ENCODE measurements at regions not wholly inside any gene's neighbourhood (a gene's known extent, or its start where the extent isn't known, plus 50 kb on each side); places are given as distances from the start of the nearest gene placed in this dataset.

- H3K4me3 Mint-ChIP-seq: no peak overlapping the region
- H3K56ac ChIP-seq (ENCODE audit: insufficient read length, low read depth, low read length): no peak overlapping the region
Measured at GRCh38 chr11:95680169-95680929, 109.2 kb downstream of the FAM76B start.

More at GRCh38 chr11:95680169-95680929, 109.2 kb downstream of the FAM76B start:
- Mint-ChIP-seq H3K36me3 (ENCODE audit: insufficient read depth in 1 of 3, low read depth in 3 of 3) (no peaks in the 10 kb centered on the region), H3K9me3 (no peaks in the 10 kb centered on the region), H3K27me3 (ENCODE audit: low read depth) (no peaks in the 10 kb centered on the region; the same call in 1 of the 2 replicates), H3K27ac (0 out of 7 replicates have a peak overlapping the region, but pooled peaks of 1 of the 3 experiments have one; percentile 41), H3K4me1 (peaks cover 13 to 16% of the 10 kb centered on the region in 2 experiments)
- H3T11ph ChIP-seq (ENCODE audit: low read length): no peak overlapping the region
- no peak overlapping the region for H2AFZ ChIP-seq (ENCODE audit: low read length)
- H4K20me1 ChIP-seq (ENCODE audit: control insufficient read depth, insufficient read depth, insufficient read length): no peaks in the 10 kb centered on the region
- no peaks in the 10 kb centered on the region for H3K23me2 ChIP-seq (ENCODE audit: insufficient read length, low read depth, low read length, poor library complexity, severe bottlenecking)
- no peak overlapping the region for H4K5ac ChIP-seq (ENCODE audit: insufficient read length, low read depth, low read length)
- H2BK5ac ChIP-seq (ENCODE audit: insufficient read length, low read length): no peak overlapping the region
- H2BK12ac ChIP-seq (ENCODE audit: insufficient read length, low read depth, low read length): no peak overlapping the region
- no peak overlapping the region for H3K4me2 ChIP-seq (ENCODE audit: insufficient read depth, insufficient read length, low read length)
- H2BK20ac ChIP-seq (ENCODE audit: low read depth, low read length, poor library complexity, severe bottlenecking): no peak overlapping the region
- no peak overlapping the region for H3K23ac ChIP-seq (ENCODE audit: insufficient read length, low read depth, low read length)
- DNase-seq: no peak
- TF ChIP-seq CTCF (conservative IDR thresholded peaks at IDR 0.05): no peak
- H4K91ac ChIP-seq (ENCODE audit: insufficient read length, low read depth, low read length): no peak overlapping the region
- H3K4me1 ChIP-seq (ENCODE audit: insufficient read depth, low read length): no peaks in the 10 kb centered on the region
- no peaks in the 10 kb centered on the region for H3K79me1 ChIP-seq (ENCODE audit: insufficient read depth, low read depth, low read length, poor library complexity, severe bottlenecking)
- no peak overlapping the region for H3K14ac ChIP-seq (ENCODE audit: insufficient read depth, low read length)
- WGBS (ENCODE audit: extremely low coverage, insufficient read length, low lambda C conversion rate): no CpG with 5 or more reads among the region's 3 CpGs
- H3K9ac ChIP-seq (ENCODE audit: extremely low read depth, insufficient read length, low read length): no peak overlapping the region
- no peaks in the 10 kb centered on the region for H3K79me2 ChIP-seq (ENCODE audit: insufficient read depth, low read length)
- H3K9me3 ChIP-seq (ENCODE audit: control insufficient read depth, low read depth, low read length): no peaks in the 10 kb centered on the region
- H2BK15ac ChIP-seq (ENCODE audit: low read depth, low read length): no peak overlapping the region
- no peak overlapping the region for H3K27ac ChIP-seq (ENCODE audit: insufficient read length, low read depth, low read length)
- no peak overlapping the region for H3K18ac ChIP-seq (ENCODE audit: insufficient read length, low read depth, low read length)
- no peak overlapping the region for H2AK5ac ChIP-seq (ENCODE audit: insufficient read length, low read length)
- no peaks in the 10 kb centered on the region for H3K27me3 ChIP-seq (ENCODE audit: insufficient read depth, low read length)
- no peak overlapping the region for H2BK120ac ChIP-seq (ENCODE audit: low read depth, low read length, poor library complexity, severe bottlenecking)
- no peak overlapping the region for H3K4ac ChIP-seq (ENCODE audit: low read depth, low read length)
- H4K8ac ChIP-seq (replicated peaks; ENCODE audit: insufficient read length, low read depth, low read length): no peak overlapping the region
